ENCODE measurements at regions not wholly inside any gene's neighbourhood (a gene's known extent, or its start where the extent isn't known, plus 50 kb on each side); places are given as distances from the start of the nearest gene placed in this dataset.

- TF ChIP-seq CTCF (tag by site-specific recombination; IDR thresholded peaks at IDR 0.05) (no peak), ZNF175 (tag by site-specific recombination; IDR thresholded peaks at IDR 0.05) (no peak), ATF2 (tag by site-specific recombination; IDR thresholded peaks at IDR 0.05; ENCODE audit: low read depth) (no peak), ZSCAN5A (tag by site-specific recombination; IDR thresholded peaks at IDR 0.05) (no peak), ZNF514 (tag by site-specific recombination; IDR thresholded peaks at IDR 0.05) (no peak), ZNF704 (tag by site-specific recombination; IDR thresholded peaks at IDR 0.05) (no peak), ZNF148 (tag by site-specific recombination; IDR thresholded peaks at IDR 0.05; ENCODE audit: borderline replicate concordance) (no peak), SALL2 (tag by site-specific recombination; IDR thresholded peaks at IDR 0.05; ENCODE audit: borderline replicate concordance) (no peak), KLF16 (tag by site-specific recombination; IDR thresholded peaks at IDR 0.05) (no peak), PRDM4 (tag by site-specific recombination; IDR thresholded peaks at IDR 0.05) (no peak)
Measured at GRCh38 chr5:4206127-4206526, 610.5 kb downstream of the IRX1 start.
